PC-3 (cell line): ENCODE measurements at regions not wholly inside any gene's neighbourhood (a gene's known extent, or its start where the extent isn't known, plus 50 kb on each side); places are given as distances from the start of the nearest gene placed in this dataset.

ENCODE experiments used
- EZH2 ChIP-seq: fragments of 300-600 bp; sonication (generic); IDR thresholded peaks from one replicate; pipeline ENCODE4 v1.6.1; 2017; ENCODE audit warnings: antibody characterized with exemption, mild to moderate bottlenecking, low read length; ENCODE audit not compliant: unreplicated experiment
- TF ChIP-seq, protein P1 (sequence below): fragments of 300-600 bp; sonication (generic); conservative IDR thresholded peaks from 2 replicates; pipeline ENCODE4 v1.5.1; 2017; ENCODE audit warnings: antibody characterized with exemption, low read depth, mild to moderate bottlenecking, low read length

DNA sequence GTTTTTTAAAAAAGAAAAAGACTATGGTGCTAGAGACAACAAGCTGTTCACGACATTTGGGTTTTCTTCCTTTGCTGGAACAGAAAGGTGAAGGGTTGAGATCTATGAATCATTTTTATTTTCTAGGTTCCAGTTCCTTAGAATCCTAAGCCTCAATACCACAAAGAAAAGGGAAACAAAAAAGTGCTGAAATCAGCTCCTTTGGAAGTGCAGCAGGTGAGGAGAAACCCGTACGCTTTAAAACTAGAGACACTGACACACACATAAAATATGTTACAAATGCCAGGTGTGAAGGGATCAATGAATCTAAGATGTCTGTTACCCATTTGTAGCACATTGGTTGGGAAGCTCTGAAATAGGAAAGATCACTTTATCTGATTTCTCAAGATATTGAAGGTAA, 125.2 kb downstream of the AREG start:
- TF ChIP-seq, protein P1, sequence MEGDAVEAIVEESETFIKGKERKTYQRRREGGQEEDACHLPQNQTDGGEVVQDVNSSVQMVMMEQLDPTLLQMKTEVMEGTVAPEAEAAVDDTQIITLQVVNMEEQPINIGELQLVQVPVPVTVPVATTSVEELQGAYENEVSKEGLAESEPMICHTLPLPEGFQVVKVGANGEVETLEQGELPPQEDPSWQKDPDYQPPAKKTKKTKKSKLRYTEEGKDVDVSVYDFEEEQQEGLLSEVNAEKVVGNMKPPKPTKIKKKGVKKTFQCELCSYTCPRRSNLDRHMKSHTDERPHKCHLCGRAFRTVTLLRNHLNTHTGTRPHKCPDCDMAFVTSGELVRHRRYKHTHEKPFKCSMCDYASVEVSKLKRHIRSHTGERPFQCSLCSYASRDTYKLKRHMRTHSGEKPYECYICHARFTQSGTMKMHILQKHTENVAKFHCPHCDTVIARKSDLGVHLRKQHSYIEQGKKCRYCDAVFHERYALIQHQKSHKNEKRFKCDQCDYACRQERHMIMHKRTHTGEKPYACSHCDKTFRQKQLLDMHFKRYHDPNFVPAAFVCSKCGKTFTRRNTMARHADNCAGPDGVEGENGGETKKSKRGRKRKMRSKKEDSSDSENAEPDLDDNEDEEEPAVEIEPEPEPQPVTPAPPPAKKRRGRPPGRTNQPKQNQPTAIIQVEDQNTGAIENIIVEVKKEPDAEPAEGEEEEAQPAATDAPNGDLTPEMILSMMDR, result no peak
- TF ChIP-seq EZH2, result no peak
